Vagina (tissue), 2 donors: ENCODE measurements at regions not wholly inside any gene's neighbourhood (a gene's known extent, or its start where the extent isn't known, plus 50 kb on each side); places are given as distances from the start of the nearest gene placed in this dataset.
A peak's percentile ranks its signal among the peaks of the same experiment; 100 is the strongest.

Experiments used
- DNase-seq, 2 donors: peaks; one replicate each; pipeline ENCODE4 v3.0.0-alpha.2; 2017; ENCODE audit errors: extremely low spot score in 2 of 2
- H3K27ac ChIP-seq: fragments of 200-600 bp; sonication (generic); one replicate; pipeline ENCODE4 v1.5.1; 2019
- H3K27me3 ChIP-seq: fragments of 200-600 bp; sonication (generic); one replicate; pipeline ENCODE4 v1.5.1; 2019
- H3K36me3 ChIP-seq, 2 donors: fragments of 200-600 bp; sonication (generic); one replicate each; pipeline ENCODE4 v1.5.1; 2017 to 2019
- H3K4me1 ChIP-seq: fragments of 200-600 bp; sonication (generic); one replicate; pipeline ENCODE4 v1.5.1; 2019
- H3K4me3 ChIP-seq, 2 donors: fragments of 200-600 bp; sonication (generic); 1 replicate in 1 of 2; 2 replicates in 1 of 2; pipeline ENCODE4 v1.5.1; 2016 to 2019
- H3K9me3 ChIP-seq: fragments of 200-600 bp; sonication (generic); one replicate; pipeline ENCODE4 v1.5.1; 2019
- CTCF ChIP-seq, 3 experiments: fragments of 450-650 bp in 2 of 3; fragments of 200-600 bp in 1 of 3; sonication (generic) in 1 of 3; IDR thresholded peaks; one replicate each; pipeline ENCODE4 v1.5.1; 2017 to 2019; ENCODE audit warnings: antibody characterized with exemption in 3 of 3, mild to moderate bottlenecking in 2 of 3, moderate library complexity in 2 of 3
- POLR2A ChIP-seq, 2 donors: fragments of 450-650 bp; IDR thresholded peaks; one replicate each; pipeline ENCODE4 v1.6.1; 2017; ENCODE audit warnings: antibody characterized with exemption in 2 of 2, mild to moderate bottlenecking in 2 of 2, moderate library complexity in 2 of 2
- POLR2AphosphoS5 ChIP-seq, 2 donors: sonication (generic); formaldehyde crosslinking; IDR thresholded peaks; one replicate each; pipeline ENCODE4 v1.9.0; 2017; ENCODE audit warnings: antibody characterized with exemption in 2 of 2, mild to moderate bottlenecking in 2 of 2, low read depth in 1 of 2; ENCODE audit not compliant: insufficient read depth in 1 of 2
- intact Hi-C: fragments of 100-400 bp; cut with DNase I; formaldehyde crosslinking; loops from one replicate; pipeline ENCODE4 v1.15.1; 2023

GRCh38 chr5:57791875-57792274 lies 309.3 kb upstream of the ACTBL2 start:
- H3K27me3 ChIP-seq = no peaks in the 10 kb centered on the region
- TF ChIP-seq POLR2AphosphoS5 (IDR thresholded peaks at IDR 0.05; ENCODE audit: insufficient read depth in 1 of 2, low read depth in 1 of 2) (no peak), CTCF (IDR thresholded peaks at IDR 0.05) (no peak), POLR2A (IDR thresholded peaks at IDR 0.05) (no peak)
- DNase-seq = no peak
- intact Hi-C loops = no loop called here
- no peaks in the 10 kb centered on the region for H3K9me3 ChIP-seq
- no peaks in the 10 kb centered on the region for H3K36me3 ChIP-seq
- no peak overlapping the region for H3K27ac ChIP-seq
- no peak overlapping the region for H3K4me3 ChIP-seq
- no peaks in the 10 kb centered on the region for H3K4me1 ChIP-seq

GRCh38 chr5:57785946-57786345 lies 303.3 kb upstream of the ACTBL2 start:
- intact Hi-C loops = no loop called here
- H3K27ac ChIP-seq = no peak overlapping the region

GRCh38 chr5:57784121-57784520 lies 301.5 kb upstream of the ACTBL2 start:
- no peaks in the 10 kb centered on the region for H3K36me3 ChIP-seq
- H3K27me3 ChIP-seq = no peaks in the 10 kb centered on the region
- intact Hi-C loops = loop anchor here (5.0 kb wide), 1 partner anchor 678 kb away; the partner anchor contains the start of gene PLK2
- H3K27ac ChIP-seq = peak overlapping the region; percentile 0
- H3K4me3 ChIP-seq = peak overlapping the region in 1 of 2 donors; percentile 17
- DNase-seq = no peak
- peaks cover 22% of the 10 kb centered on the region for H3K4me1 ChIP-seq
- TF ChIP-seq CTCF (IDR thresholded peaks at IDR 0.05) (no peak), POLR2A (IDR thresholded peaks at IDR 0.05) (no peak), POLR2AphosphoS5 (IDR thresholded peaks at IDR 0.05; ENCODE audit: insufficient read depth in 1 of 2, low read depth in 1 of 2) (no peak)
- H3K9me3 ChIP-seq = no peaks in the 10 kb centered on the region

More at GRCh38 chr5:57785946-57786345, 303.3 kb upstream of the ACTBL2 start:
- Histone ChIP-seq H3K4me1 (peaks cover 17% of the 10 kb centered on the region), H3K9me3 (no peaks in the 10 kb centered on the region), H3K36me3 (no peaks in the 10 kb centered on the region), H3K4me3 (no peak overlapping the region), H3K27me3 (no peaks in the 10 kb centered on the region)
- TF ChIP-seq POLR2A (IDR thresholded peaks at IDR 0.05) (no peak), POLR2AphosphoS5 (IDR thresholded peaks at IDR 0.05; ENCODE audit: insufficient read depth in 1 of 2, low read depth in 1 of 2) (no peak), CTCF (IDR thresholded peaks at IDR 0.05) (no peak)
- DNase-seq = no peak

GRCh38 chr5:57783693-57784092 lies 301.1 kb upstream of the ACTBL2 start:
- H3K4me3 ChIP-seq = peak overlapping the region in 1 of 2 donors; percentile 17
- peak overlapping the region; percentile 0 for H3K27ac ChIP-seq
- intact Hi-C loops = loop anchor here (5.0 kb wide), 1 partner anchor 679 kb away; the partner anchor contains the start of gene PLK2

GRCh38 chr5:57780961-57781325 lies 298.3 kb upstream of the ACTBL2 start:
- no peak overlapping the region for H3K27ac ChIP-seq
- peaks cover 42% of the 10 kb centered on the region for H3K4me1 ChIP-seq
- DNase-seq = no peak
- no peaks in the 10 kb centered on the region for H3K36me3 ChIP-seq
- no peaks in the 10 kb centered on the region for H3K27me3 ChIP-seq
- intact Hi-C loops = loop anchor here (5.0 kb wide), 1 partner anchor 681 kb away; the partner anchor contains the start of gene PLK2
- no peaks in the 10 kb centered on the region for H3K9me3 ChIP-seq
- no peak for TF ChIP-seq CTCF (IDR thresholded peaks at IDR 0.05)
- no peak for TF ChIP-seq POLR2A (IDR thresholded peaks at IDR 0.05)
- TF ChIP-seq POLR2AphosphoS5 (IDR thresholded peaks at IDR 0.05; ENCODE audit: insufficient read depth in 1 of 2, low read depth in 1 of 2) = no peak
- H3K4me3 ChIP-seq = no peak overlapping the region

More at GRCh38 chr5:57783693-57784092, 301.1 kb upstream of the ACTBL2 start:
- peaks cover 22% of the 10 kb centered on the region for H3K4me1 ChIP-seq
- DNase-seq = no peak
- H3K9me3 ChIP-seq = no peaks in the 10 kb centered on the region
- H3K27me3 ChIP-seq = no peaks in the 10 kb centered on the region
- no peak for TF ChIP-seq POLR2A (IDR thresholded peaks at IDR 0.05)
- no peaks in the 10 kb centered on the region for H3K36me3 ChIP-seq
